ENCODE measurements at regions not wholly inside any gene's neighbourhood (a gene's known extent, or its start where the extent isn't known, plus 50 kb on each side); places are given as distances from the start of the nearest gene placed in this dataset.

DNA sequence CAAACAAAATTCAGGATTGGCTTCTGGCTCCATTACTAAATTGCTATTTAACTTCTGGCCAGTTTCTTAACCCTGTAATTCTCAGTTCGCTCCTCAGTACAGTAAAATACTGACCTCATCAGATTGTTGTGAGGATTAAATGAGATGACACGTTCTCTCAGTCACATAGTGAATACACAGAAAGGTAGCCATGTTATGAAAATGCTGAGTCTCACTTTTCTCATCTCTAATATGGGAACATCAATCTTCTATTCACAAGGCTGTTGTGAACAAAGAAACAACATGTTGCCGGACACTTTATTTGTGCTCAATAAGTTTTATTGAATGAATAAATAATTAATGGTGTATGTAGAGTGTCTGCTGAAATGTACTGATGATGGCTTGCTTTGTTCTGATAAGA lies 924.5 kb upstream of the GOT2 start:
- TF ChIP-seq EZH2 (IDR thresholded peaks at IDR 0.05; ENCODE audit: borderline replicate concordance, low read depth, low read length) (no peak), POLR2A (conservative IDR thresholded peaks at IDR 0.05) (no peak)
- TF ChIP-seq, protein P1, sequence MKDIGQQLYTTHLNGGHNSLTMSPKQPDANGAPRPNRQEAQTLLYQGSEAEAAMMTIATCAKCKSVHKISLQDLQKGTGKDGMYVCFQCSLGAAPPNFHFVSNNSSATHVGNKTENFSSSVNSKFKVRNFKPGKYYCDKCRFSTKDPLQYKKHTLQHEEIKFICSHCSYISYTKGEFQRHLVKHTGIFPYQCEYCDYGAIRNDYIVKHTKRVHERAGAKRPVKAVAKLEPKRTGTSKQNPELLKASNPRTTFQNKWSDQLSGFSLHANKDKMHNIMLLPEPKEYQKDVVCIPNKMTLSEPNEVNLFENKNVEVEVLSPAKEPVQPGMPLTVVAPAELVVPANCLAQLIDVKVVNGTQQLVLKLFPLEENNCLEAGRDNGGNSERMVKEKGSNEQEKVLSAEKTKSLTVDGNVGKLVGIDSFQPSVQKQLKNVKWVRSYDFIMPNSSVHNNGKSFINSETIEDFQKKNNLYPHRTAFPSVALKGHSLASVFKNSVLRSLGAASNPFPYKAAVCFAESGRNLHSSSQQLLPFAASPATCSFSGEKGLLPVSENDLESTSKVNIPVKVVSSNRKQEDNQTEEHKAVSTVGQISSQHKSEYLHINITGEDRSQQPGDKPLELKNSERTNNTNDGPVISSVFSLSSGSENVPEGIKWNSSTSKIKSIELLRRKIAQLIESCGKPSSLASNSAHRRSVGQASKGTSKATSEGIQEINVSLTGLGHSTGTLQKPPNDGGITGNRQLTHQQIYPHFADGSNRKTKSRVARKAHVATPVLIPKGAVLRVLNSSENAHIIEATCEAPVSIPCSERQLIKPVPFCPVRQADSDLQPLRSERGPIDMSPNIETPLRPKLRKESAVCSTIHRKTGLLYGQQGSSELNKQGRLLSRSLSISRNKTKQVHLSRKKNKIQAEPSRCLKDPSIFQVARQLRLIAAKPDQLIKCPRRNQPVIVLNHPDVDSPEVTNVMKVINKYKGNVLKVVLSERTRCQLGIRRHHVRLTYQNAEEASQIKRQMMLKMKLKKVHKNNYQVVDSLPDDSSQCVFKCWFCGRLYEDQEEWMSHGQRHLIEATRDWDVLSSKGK (CRISPR knock-in tag; IDR thresholded peaks at IDR 0.05), result no peak
